CD4-positive, alpha-beta T cell treated with Interleukin-15 for 4 hours (primary cell): ENCODE measurements at regions not wholly inside any gene's neighbourhood (a gene's known extent, or its start where the extent isn't known, plus 50 kb on each side); places are given as distances from the start of the nearest gene placed in this dataset.

Experiments
- DNase-seq: peaks from one replicate; pipeline ENCODE4 v3.0.0-alpha.2; 2020; ENCODE audit warnings: low spot score

- no peak for DNase-seq
Measured at GRCh38 chr9:13755551-13755950, 476.1 kb upstream of the MPDZ start.

- no peak for DNase-seq
Measured at GRCh38 chr9:13750639-13751038, 471.1 kb upstream of the MPDZ start.

GRCh38 chr9:13750061-13750460, 470.6 kb upstream of the MPDZ start:
- no peak for DNase-seq

GRCh38 chr9:13746876-13747275, 467.4 kb upstream of the MPDZ start:
- DNase-seq: no peak

GRCh38 chr9:13744261-13744901, 464.9 kb upstream of the MPDZ start:
- DNase-seq: no peak

- no peak for DNase-seq
Measured at GRCh38 chr9:13737885-13738284, 458.4 kb upstream of the MPDZ start.

GRCh38 chr9:13735181-13735580, 455.7 kb upstream of the MPDZ start:
- DNase-seq: no peak

GRCh38 chr9:13734601-13735000, 455.1 kb upstream of the MPDZ start:
- no peak for DNase-seq

- DNase-seq: no peak
Measured at GRCh38 chr9:13732290-13732689, 452.8 kb upstream of the MPDZ start.

- no peak for DNase-seq
Measured at GRCh38 chr9:13731637-13732036, 452.1 kb upstream of the MPDZ start.

- DNase-seq: no peak
Measured at GRCh38 chr9:13729955-13730354, 450.5 kb upstream of the MPDZ start.

GRCh38 chr9:13728917-13729811, 449.7 kb upstream of the MPDZ start:
- DNase-seq: no peak

GRCh38 chr9:13728131-13728530, 448.6 kb upstream of the MPDZ start:
- DNase-seq: no peak

GRCh38 chr9:13726746-13727145, 447.3 kb upstream of the MPDZ start:
- no peak for DNase-seq

GRCh38 chr9:13725516-13725915, 446.0 kb upstream of the MPDZ start:
- DNase-seq: no peak

GRCh38 chr9:13721481-13722235, 442.2 kb upstream of the MPDZ start:
- no peak for DNase-seq

GRCh38 chr9:13719981-13720676, 440.6 kb upstream of the MPDZ start:
- no peak for DNase-seq

GRCh38 chr9:13719446-13719845, 440.0 kb upstream of the MPDZ start:
- DNase-seq: no peak

- DNase-seq: no peak
Measured at GRCh38 chr9:13718539-13718938, 439.0 kb upstream of the MPDZ start.

GRCh38 chr9:13718086-13718485, 438.6 kb upstream of the MPDZ start:
- no peak for DNase-seq

- no peak for DNase-seq
Measured at GRCh38 chr9:13717322-13718054, 438.0 kb upstream of the MPDZ start.
